WERI-Rb-1 (cell line): ENCODE measurements at regions not wholly inside any gene's neighbourhood (a gene's known extent, or its start where the extent isn't known, plus 50 kb on each side); places are given as distances from the start of the nearest gene placed in this dataset.

Source experiments
- DNase-seq: peaks from one replicate; pipeline ENCODE4 v3.0.0-alpha.2; 2020
- H3K27ac ChIP-seq: fragments of 250-450 bp; sonication (Bioruptor Pico); 2 replicates; pipeline ENCODE4 v1.5.1; 2020; ENCODE audit warnings: mild to moderate bottlenecking, moderate library complexity
- H3K27me3 ChIP-seq: fragments of 250-450 bp; sonication (Bioruptor Pico); 2 replicates; pipeline ENCODE4 v1.5.1; 2021; ENCODE audit warnings: mild to moderate bottlenecking, low read depth, moderate library complexity; ENCODE audit not compliant: insufficient read depth, severe bottlenecking
- H3K36me3 ChIP-seq: fragments of 250-450 bp; sonication (Bioruptor Pico); 2 replicates; pipeline ENCODE4 v1.5.1; 2020; ENCODE audit warnings: mild to moderate bottlenecking, moderate library complexity
- H3K4me3 ChIP-seq: 2 replicates; pipeline ENCODE4 v1.5.1; 2011; ENCODE audit warnings: low read depth, mild to moderate bottlenecking, control low read depth, low read length
- H3K9me3 ChIP-seq: fragments of 250-450 bp; sonication (Bioruptor Pico); 2 replicates; pipeline ENCODE4 v1.5.1; 2021; ENCODE audit warnings: mild to moderate bottlenecking, moderate library complexity; ENCODE audit not compliant: severe bottlenecking
- CTCF ChIP-seq: IDR thresholded peaks from 2 replicates; pipeline ENCODE4 v1.5.1; 2011; ENCODE audit warnings: low read depth, mild to moderate bottlenecking, control low read depth, inconsistent platforms, low read length

DNA sequence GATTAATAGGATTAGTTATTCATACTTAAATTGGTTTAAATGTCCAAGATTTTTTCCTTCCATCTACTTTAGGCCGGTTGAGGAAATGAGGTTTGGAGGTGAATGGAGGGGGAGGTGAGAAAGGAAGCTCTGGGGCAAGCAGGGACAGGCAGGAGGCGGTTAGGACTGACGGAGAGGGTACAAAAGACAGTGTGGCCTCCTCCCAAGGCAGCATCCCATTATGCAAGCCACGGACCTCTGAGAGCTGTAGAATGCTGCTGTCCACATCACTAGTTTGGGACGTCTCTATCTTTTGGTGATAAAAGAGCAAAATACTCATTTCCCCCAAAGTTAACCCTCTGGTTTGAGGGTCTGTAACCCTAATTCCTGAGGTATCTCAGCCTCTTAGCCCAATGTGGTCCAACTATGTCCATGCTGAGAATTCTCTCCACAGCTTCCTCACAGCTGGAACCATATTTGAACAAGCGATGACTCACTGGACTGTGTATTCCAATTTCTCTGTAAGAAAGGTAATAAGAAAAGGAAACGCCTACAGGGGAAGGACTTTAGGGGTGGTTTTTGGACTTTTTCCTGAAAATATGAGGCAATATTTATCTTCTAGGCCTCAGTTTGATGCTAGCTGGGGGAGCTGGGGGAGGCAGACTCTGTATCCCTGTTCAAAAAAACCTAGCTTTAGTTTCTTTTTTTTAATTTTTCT lies 172.2 kb downstream of the TFAP2B start:
- Histone ChIP-seq H3K27ac (no peak overlapping the region), H3K36me3 (no peaks in the 10 kb centered on the region), H3K9me3 (no peaks in the 10 kb centered on the region), H3K27me3 (no peaks in the 10 kb centered on the region), H3K4me3 (no peak overlapping the region)
- no peak for DNase-seq
- TF ChIP-seq CTCF: no peak

DNA sequence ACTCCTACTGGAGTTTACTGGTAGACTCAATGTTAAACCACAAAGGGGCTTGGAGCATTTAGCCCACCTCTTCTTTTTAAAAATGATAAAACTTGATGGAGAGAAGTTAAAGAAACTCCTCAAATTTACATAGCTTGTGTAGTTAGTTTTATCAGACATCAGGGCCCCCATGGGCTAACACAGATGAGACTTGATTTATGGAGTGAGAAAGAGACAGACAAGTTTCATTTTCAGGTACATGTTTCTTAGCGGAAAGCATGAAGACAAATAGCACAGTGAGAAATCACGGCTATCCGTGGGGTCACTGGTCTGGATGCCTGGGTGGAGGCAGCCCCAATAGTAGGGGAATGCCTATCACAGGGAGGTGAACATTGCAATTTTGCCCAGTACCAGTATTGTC lies 173.6 kb downstream of the TFAP2B start:
- Histone ChIP-seq H3K27ac (no peak overlapping the region), H3K4me3 (no peak overlapping the region), H3K9me3 (no peaks in the 10 kb centered on the region), H3K27me3 (no peaks in the 10 kb centered on the region), H3K36me3 (no peaks in the 10 kb centered on the region)
- no peak for DNase-seq
- TF ChIP-seq CTCF: no peak

GRCh38 chr6:50992704-50993625 lies 174.3 kb downstream of the TFAP2B start:
- TF ChIP-seq CTCF: no peak

DNA sequence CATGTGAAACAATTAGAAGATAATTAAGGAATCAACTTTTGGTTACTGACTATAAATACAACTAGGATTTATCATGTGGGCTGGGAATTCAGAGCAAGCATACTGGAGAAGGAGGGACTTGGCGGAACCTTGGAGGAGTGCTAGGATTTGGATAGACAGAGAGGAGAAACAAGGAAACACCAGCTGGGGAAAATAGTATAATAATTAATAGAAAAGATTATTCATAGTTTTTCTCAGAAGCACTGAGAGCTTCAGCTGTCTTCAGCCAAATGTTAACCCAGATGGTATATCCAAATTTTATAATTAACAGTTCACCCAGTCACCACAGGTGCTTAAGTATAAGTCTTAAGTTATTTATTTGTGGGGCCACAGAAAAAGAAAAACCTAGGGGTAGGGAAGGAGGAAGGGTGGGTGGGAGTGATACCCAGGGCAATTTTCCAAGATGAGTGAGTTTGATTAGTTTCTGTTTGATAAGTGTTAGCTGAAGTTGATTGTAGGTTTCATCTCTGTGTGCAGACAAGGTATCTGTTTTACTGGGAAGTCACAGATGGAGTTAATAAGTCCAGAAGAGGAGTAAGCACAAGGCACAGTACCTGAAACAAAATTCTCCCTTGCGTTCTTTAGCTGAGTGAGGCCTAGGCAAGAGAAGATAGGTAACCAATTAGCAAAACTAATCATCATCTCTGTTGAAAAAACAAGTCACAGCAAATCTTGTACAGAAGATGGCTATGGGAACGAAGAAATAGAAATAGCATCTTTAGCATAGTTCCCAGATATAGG lies 175.5 kb downstream of the TFAP2B start:
- TF ChIP-seq CTCF: no peak
- H3K27me3 ChIP-seq: no peaks in the 10 kb centered on the region
- H3K9me3 ChIP-seq: no peaks in the 10 kb centered on the region
- H3K27ac ChIP-seq: no peak overlapping the region
- no peak for DNase-seq
- no peak overlapping the region for H3K4me3 ChIP-seq
- no peaks in the 10 kb centered on the region for H3K36me3 ChIP-seq

More at GRCh38 chr6:50992704-50993625, 174.3 kb downstream of the TFAP2B start:
- Histone ChIP-seq H3K27me3 (no peaks in the 10 kb centered on the region), H3K27ac (no peak overlapping the region), H3K9me3 (no peaks in the 10 kb centered on the region), H3K4me3 (no peak overlapping the region), H3K36me3 (no peaks in the 10 kb centered on the region)
- no peak for DNase-seq

GRCh38 chr6:50995036-50995435 lies 176.4 kb downstream of the TFAP2B start:
- Histone ChIP-seq H3K36me3 (no peaks in the 10 kb centered on the region), H3K4me3 (no peak overlapping the region), H3K27ac (no peak overlapping the region), H3K9me3 (no peaks in the 10 kb centered on the region), H3K27me3 (no peaks in the 10 kb centered on the region)
- no peak for TF ChIP-seq CTCF
- DNase-seq: no peak
